ENCODE measurements at regions not wholly inside any gene's neighbourhood (a gene's known extent, or its start where the extent isn't known, plus 50 kb on each side); places are given as distances from the start of the nearest gene placed in this dataset.

GRCh38 chr17:22512057-22512456, 819.7 kb downstream of the KCNJ18 start:
- H3K27ac ChIP-seq (ENCODE audit: low read depth, low read length): no peak overlapping the region
- no peaks in the 10 kb centered on the region for H3K27me3 ChIP-seq (ENCODE audit: control insufficient read depth, insufficient read depth, low read length)
- DNase-seq (ENCODE audit: low read depth, low spot score): no peak
- TF ChIP-seq CTCF (IDR thresholded peaks at IDR 0.05; ENCODE audit: low read depth, low read length): no peak
- CTCF ChIA-PET: no interaction called here
- POLR2A ChIA-PET: no interaction called here
- peaks cover 52% of the 10 kb centered on the region for H3K9me3 ChIP-seq (ENCODE audit: control insufficient read depth, insufficient read depth, low read length)
- no peak overlapping the region for H3K4me3 ChIP-seq (ENCODE audit: low read depth, low read length)

- no peak for TF ChIP-seq CTCF (IDR thresholded peaks at IDR 0.05; ENCODE audit: low read depth, low read length)
- Histone ChIP-seq H3K9me3 (ENCODE audit: control insufficient read depth, insufficient read depth, low read length) (peaks cover 52% of the 10 kb centered on the region), H3K4me3 (ENCODE audit: low read depth, low read length) (no peak overlapping the region), H3K27ac (ENCODE audit: low read depth, low read length) (no peak overlapping the region), H3K27me3 (ENCODE audit: control insufficient read depth, insufficient read depth, low read length) (no peaks in the 10 kb centered on the region)
- CTCF ChIA-PET: no interaction called here
- POLR2A ChIA-PET: no interaction called here
- DNase-seq (ENCODE audit: low read depth, low spot score): no peak
Measured at GRCh38 chr17:22512506-22512905, 820.2 kb downstream of the KCNJ18 start.

- no peak for DNase-seq (ENCODE audit: low read depth, low spot score)
- no peak overlapping the region for H3K27ac ChIP-seq (ENCODE audit: low read depth, low read length)
- POLR2A ChIA-PET: no interaction called here
- H3K4me3 ChIP-seq (ENCODE audit: low read depth, low read length): no peak overlapping the region
- no peak for TF ChIP-seq CTCF (IDR thresholded peaks at IDR 0.05; ENCODE audit: low read depth, low read length)
- no peaks in the 10 kb centered on the region for H3K27me3 ChIP-seq (ENCODE audit: control insufficient read depth, insufficient read depth, low read length)
- CTCF ChIA-PET: no interaction called here
- peaks cover 50% of the 10 kb centered on the region for H3K9me3 ChIP-seq (ENCODE audit: control insufficient read depth, insufficient read depth, low read length)
Measured at GRCh38 chr17:22512997-22513538, 820.7 kb downstream of the KCNJ18 start.

- no peak for TF ChIP-seq CTCF (IDR thresholded peaks at IDR 0.05; ENCODE audit: low read depth, low read length)
- Histone ChIP-seq H3K4me3 (ENCODE audit: low read depth, low read length) (no peak overlapping the region), H3K9me3 (ENCODE audit: control insufficient read depth, insufficient read depth, low read length) (peaks cover 56% of the 10 kb centered on the region), H3K27me3 (ENCODE audit: control insufficient read depth, insufficient read depth, low read length) (no peaks in the 10 kb centered on the region), H3K27ac (ENCODE audit: low read depth, low read length) (no peak overlapping the region)
- POLR2A ChIA-PET: no interaction called here
- no peak for DNase-seq (ENCODE audit: low read depth, low spot score)
- CTCF ChIA-PET: no interaction called here
Measured at GRCh38 chr17:22514315-22514714, 822.0 kb downstream of the KCNJ18 start.

GRCh38 chr17:22514767-22515320, 822.5 kb downstream of the KCNJ18 start:
- no peak for TF ChIP-seq CTCF (IDR thresholded peaks at IDR 0.05; ENCODE audit: low read depth, low read length)
- ChIA-PET POLR2A (no interaction called here), CTCF (no interaction called here)
- Histone ChIP-seq H3K4me3 (ENCODE audit: low read depth, low read length) (no peak overlapping the region), H3K9me3 (ENCODE audit: control insufficient read depth, insufficient read depth, low read length) (peaks cover 56% of the 10 kb centered on the region), H3K27me3 (ENCODE audit: control insufficient read depth, insufficient read depth, low read length) (no peaks in the 10 kb centered on the region), H3K27ac (ENCODE audit: low read depth, low read length) (no peak overlapping the region)
- no peak for DNase-seq (ENCODE audit: low read depth, low spot score)

All from AG04450 (cell line).